Right lobe of liver (tissue), 6 donors: ENCODE measurements at regions not wholly inside any gene's neighbourhood (a gene's known extent, or its start where the extent isn't known, plus 50 kb on each side); places are given as distances from the start of the nearest gene placed in this dataset.
"Not testable (repeated sequence)": the region's sequence is repeated elsewhere in the genome, so short reads cannot be mapped to it uniquely, and the experiment has no call there.

ENCODE experiments used
- ATAC-seq, 4 donors: fragments of 200-7000 bp; cut with Tn5 transposase; one replicate each; pipeline ENCODE4 v1.9.1; 2020; ENCODE audit warnings: mild to moderate bottlenecking in 4 of 4, moderate library complexity in 4 of 4
- DNase-seq, 3 donors: peaks; one replicate each; pipeline ENCODE4 v3.0.0-alpha.2; 2020
- H3K27ac ChIP-seq, 3 donors: fragments of 200-600 bp; one replicate each; pipeline ENCODE4 v1.8.0; 2022
- H3K27me3 ChIP-seq, 2 donors: fragments of 200-600 bp; one replicate each; pipeline ENCODE4 v1.8.0; 2022
- H3K36me3 ChIP-seq, 4 donors: fragments of 200-600 bp; sonication (generic) in 1 of 4; one replicate each; pipeline versions ENCODE4 v1.5.1 to v1.8.0; 2017 to 2022; ENCODE audit warnings: control low read depth in 1 of 4
- H3K4me1 ChIP-seq, 4 donors: fragments of 200-600 bp; sonication (generic) in 1 of 4; one replicate each; pipeline versions ENCODE4 v1.5.1 to v1.8.0; 2017 to 2022; ENCODE audit warnings: control low read depth in 1 of 4
- H3K4me3 ChIP-seq, 3 donors: fragments of 200-600 bp; one replicate each; pipeline ENCODE4 v1.8.0; 2022
- H3K9me3 ChIP-seq, 4 donors: fragments of 200-600 bp; sonication (generic) in 1 of 4; one replicate each; pipeline versions ENCODE4 v1.5.1 to v1.8.0; 2017 to 2022; ENCODE audit warnings: control low read depth in 1 of 4
- POLR2A ChIP-seq: fragments of 450-650 bp; IDR thresholded peaks from one replicate; pipeline ENCODE4 v1.6.1; 2017; ENCODE audit warnings: antibody characterized with exemption, mild to moderate bottlenecking
- WGBS: methylation state at CpG from one replicate; pipeline ENCODE4 v1.1.6; 2018; ENCODE audit warnings: low coverage, low lambda C conversion rate; ENCODE audit not compliant: insufficient coverage; ENCODE audit errors: missing lambda C conversion rate; 5-methylcytosine and 5-hydroxymethylcytosine counted together
- intact Hi-C, 2 donors: fragments of 100-400 bp; cut with DNase I; formaldehyde crosslinking; loops; one replicate each; pipeline versions ENCODE4 v1.11.2 to v1.14.1; 2022
- TF ChIP-seq, protein P1 (sequence below), 4 donors: fragments of 200-600 bp in 3 of 4; fragments of 450-650 bp in 1 of 4; IDR thresholded peaks; one replicate each; pipeline versions ENCODE4 v1.5.1 to v1.8.0; 2016 to 2022; ENCODE audit warnings: antibody characterized with exemption in 4 of 4, mild to moderate bottlenecking in 2 of 4
- donor health status: DM: no; HTN: yes; CAD: no.
- donor health status: DM: no; HTN: no; CAD: no.
- donor health status: DM: no; HTN: no; CAD: no.
- donor health status: DM: no; HTN: yes; CAD: no.
- donor health status: DM: no; HTN: yes; CAD: no.

DNA sequence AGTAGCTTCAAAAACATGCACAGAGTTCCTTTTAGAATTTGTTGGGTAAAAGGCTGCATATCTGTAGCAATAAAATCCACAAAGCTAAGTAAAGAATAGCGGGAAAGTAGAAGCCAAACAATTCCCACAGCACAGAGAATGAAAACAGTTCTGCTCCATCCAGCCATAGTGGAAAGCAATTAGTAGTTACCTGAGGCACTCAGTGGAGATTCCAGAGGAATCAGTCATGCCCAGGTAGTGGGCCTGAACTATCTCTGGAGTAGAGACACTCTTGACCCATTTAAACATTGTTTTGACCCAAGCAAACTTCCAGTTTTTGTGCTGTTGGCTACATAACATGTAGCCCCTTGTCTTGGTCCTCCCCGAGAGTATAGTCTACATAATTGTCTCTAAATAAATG, 559.5 kb upstream of the PTCHD4 start:
- Histone ChIP-seq H3K4me3 (no peak overlapping the region), H3K36me3 (no peaks in the 10 kb centered on the region), H3K4me1 (no peaks in the 10 kb centered on the region), H3K27me3 (no peaks in the 10 kb centered on the region), H3K9me3 (no peaks in the 10 kb centered on the region), H3K27ac (no peak overlapping the region)
- TF ChIP-seq, protein P1, sequence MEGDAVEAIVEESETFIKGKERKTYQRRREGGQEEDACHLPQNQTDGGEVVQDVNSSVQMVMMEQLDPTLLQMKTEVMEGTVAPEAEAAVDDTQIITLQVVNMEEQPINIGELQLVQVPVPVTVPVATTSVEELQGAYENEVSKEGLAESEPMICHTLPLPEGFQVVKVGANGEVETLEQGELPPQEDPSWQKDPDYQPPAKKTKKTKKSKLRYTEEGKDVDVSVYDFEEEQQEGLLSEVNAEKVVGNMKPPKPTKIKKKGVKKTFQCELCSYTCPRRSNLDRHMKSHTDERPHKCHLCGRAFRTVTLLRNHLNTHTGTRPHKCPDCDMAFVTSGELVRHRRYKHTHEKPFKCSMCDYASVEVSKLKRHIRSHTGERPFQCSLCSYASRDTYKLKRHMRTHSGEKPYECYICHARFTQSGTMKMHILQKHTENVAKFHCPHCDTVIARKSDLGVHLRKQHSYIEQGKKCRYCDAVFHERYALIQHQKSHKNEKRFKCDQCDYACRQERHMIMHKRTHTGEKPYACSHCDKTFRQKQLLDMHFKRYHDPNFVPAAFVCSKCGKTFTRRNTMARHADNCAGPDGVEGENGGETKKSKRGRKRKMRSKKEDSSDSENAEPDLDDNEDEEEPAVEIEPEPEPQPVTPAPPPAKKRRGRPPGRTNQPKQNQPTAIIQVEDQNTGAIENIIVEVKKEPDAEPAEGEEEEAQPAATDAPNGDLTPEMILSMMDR (IDR thresholded peaks at IDR 0.05): no peak
- no peak for TF ChIP-seq POLR2A
- 45% methylated on average over 2 of the region's 2 CpGs for WGBS
- no peak for DNase-seq
- intact Hi-C loops: no loop called here
- ATAC-seq: no peak

DNA sequence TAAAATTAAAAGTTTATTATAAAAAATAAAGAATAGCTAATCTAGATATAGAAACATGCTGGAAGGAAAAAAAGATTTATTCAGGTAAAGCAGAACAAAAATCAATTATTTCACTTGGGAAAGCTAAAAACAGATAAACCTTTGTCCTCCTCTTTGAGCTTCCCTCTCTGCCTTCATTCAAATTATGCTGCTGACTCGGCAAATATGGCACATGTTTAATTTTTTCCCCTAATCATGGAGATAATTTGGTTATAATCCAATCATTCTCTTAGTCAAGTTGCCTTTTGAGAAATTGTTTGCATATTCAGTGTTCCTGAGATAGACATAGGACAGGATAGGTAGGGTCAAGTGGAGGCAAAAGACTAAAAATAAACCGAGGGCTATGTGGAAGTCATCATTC, 556.8 kb upstream of the PTCHD4 start:
- no peaks in the 10 kb centered on the region for H3K36me3 ChIP-seq
- H3K4me3 ChIP-seq: no peak overlapping the region
- no peak for TF ChIP-seq POLR2A
- TF ChIP-seq, protein P1 (IDR thresholded peaks at IDR 0.05): no peak
- ATAC-seq: no peak
- 21% methylated on average over 2 of the region's 2 CpGs for WGBS
- H3K4me1 ChIP-seq: no peaks in the 10 kb centered on the region
- H3K9me3 ChIP-seq: no peaks in the 10 kb centered on the region
- no peaks in the 10 kb centered on the region for H3K27me3 ChIP-seq
- DNase-seq: no peak
- intact Hi-C loops: no loop called here
- H3K27ac ChIP-seq: no peak overlapping the region

DNA sequence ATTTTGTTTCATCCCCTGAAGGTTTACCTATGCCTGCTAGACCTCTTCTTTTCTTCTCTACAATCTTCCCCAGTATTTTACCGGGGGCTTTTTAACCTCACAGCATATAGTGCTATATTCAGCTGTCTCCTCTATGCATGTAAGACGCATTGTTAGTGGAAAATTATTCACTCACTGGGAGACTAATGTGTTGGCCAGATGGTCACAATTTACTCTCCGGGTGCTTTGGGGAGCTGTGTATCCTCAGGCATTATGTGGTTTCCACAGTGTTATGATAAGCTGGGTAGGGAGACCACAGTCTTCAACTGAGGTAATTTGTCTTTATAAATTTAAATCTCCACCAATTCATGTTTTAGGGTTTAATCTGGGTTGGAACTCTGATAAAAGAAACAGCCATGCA, 553.8 kb upstream of the PTCHD4 start:
- Histone ChIP-seq H3K27ac (no peak overlapping the region), H3K4me1 (no peaks in the 10 kb centered on the region), H3K9me3 (no peaks in the 10 kb centered on the region), H3K4me3 (no peak overlapping the region), H3K27me3 (no peaks in the 10 kb centered on the region), H3K36me3 (no peaks in the 10 kb centered on the region)
- DNase-seq: no peak
- intact Hi-C loops: no loop called here
- no peak for TF ChIP-seq POLR2A
- TF ChIP-seq, protein P1 (IDR thresholded peaks at IDR 0.05): no peak
- 42% methylated on average over 3 of the region's 3 CpGs for WGBS
- ATAC-seq: no peak

DNA sequence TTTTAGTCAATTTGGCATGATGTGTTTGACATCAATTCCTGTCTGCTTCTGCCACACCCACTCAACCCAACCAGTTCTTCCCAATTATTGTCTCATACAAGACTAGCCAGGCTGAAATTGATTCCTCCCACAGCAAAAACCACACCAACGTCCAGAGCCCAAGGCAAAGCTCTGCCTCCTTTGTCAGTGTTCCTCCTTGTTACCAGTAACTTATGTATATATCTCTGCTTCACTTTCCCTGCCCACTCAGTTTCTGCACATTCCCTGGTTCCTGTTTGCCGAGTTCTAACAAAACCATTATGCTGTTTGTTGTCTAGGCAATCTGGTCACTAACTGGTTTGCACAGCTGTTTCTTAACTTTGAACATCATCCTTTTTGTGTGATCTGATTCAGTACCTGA, 547.9 kb upstream of the PTCHD4 start:
- TF ChIP-seq, protein P1 (IDR thresholded peaks at IDR 0.05): no peak
- no peak for TF ChIP-seq POLR2A
- Histone ChIP-seq H3K27ac (no peak overlapping the region), H3K4me1 (no peaks in the 10 kb centered on the region), H3K36me3 (no peaks in the 10 kb centered on the region), H3K4me3 (no peak overlapping the region), H3K27me3 (no peaks in the 10 kb centered on the region), H3K9me3 (no peaks in the 10 kb centered on the region)
- ATAC-seq (no peak), DNase-seq (peak in 1 of 3 donors; percentile 27)
- 38% methylated on average over 2 of the region's 2 CpGs for WGBS
- intact Hi-C loops: no loop called here

DNA sequence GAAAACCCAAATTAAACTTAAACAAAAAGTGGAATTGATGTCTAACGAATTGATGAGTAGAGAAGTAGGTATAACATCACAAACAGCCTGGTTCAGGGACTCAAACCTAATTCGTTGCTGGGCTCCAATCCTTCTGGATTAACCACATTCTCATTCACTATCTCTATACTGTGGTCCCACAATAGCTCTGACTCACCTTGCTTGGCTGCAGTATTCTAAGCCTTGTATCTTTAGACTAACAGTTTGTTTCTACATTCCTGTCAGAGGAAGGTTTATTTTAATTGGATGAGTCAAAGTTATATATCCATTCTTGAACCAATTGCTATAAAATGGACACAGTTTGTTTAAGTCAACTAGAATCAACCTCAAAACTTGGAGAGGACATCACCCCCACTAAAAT, 530.5 kb upstream of the PTCHD4 start:
- ATAC-seq (no peak), DNase-seq (no peak)
- Histone ChIP-seq H3K4me1 (no peaks in the 10 kb centered on the region), H3K27me3 (no peaks in the 10 kb centered on the region), H3K27ac (no peak overlapping the region), H3K4me3 (no peak overlapping the region), H3K36me3 (no peaks in the 10 kb centered on the region), H3K9me3 (no peaks in the 10 kb centered on the region)
- intact Hi-C loops: no loop called here
- no peak for TF ChIP-seq POLR2A
- TF ChIP-seq, protein P1 (IDR thresholded peaks at IDR 0.05): no peak
- WGBS: 24% methylated on average over 2 of the region's 2 CpGs

DNA sequence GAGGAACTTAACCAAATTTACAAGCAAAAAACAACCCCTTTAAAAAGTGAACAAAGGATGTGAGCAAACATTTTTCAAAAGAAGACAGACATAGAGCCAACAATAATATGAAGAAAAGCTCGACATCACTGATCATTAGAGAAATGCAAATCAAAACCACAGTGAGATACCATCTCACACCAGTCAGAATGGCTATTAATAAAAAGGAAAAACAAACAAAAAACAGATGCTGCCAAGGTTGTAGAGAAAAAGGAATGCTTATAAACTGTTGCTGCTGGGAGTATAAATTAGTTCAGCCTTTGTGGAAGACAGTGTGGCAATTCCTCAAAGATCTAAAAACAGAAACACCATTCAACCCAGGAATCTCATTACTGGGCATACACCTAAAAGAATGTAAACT, 527.8 kb upstream of the PTCHD4 start:
- H3K27ac ChIP-seq, H3K9me3 ChIP-seq, ATAC-seq, H3K36me3 ChIP-seq, intact Hi-C loops, DNase-seq, H3K4me3 ChIP-seq, H3K27me3 ChIP-seq, H3K4me1 ChIP-seq: not testable (repeated sequence)
- 46% methylated on average over 1 of the region's 1 CpG for WGBS
